IMR-90 (cell line): ENCODE measurements at regions not wholly inside any gene's neighbourhood (a gene's known extent, or its start where the extent isn't known, plus 50 kb on each side); places are given as distances from the start of the nearest gene placed in this dataset.

Experiments used
- RCOR1 ChIP-seq: IDR thresholded peaks from 2 replicates; pipeline ENCODE4 v1.6.1; 2012; ENCODE audit warnings: mild to moderate bottlenecking, low read length, improper control_type of control experiment; ENCODE audit not compliant: insufficient replicate concordance
- TF ChIP-seq, protein P1 (sequence below): conservative IDR thresholded peaks from 2 replicates; pipeline ENCODE4 v1.5.1; 2012; ENCODE audit warnings: mild to moderate bottlenecking, low read depth, low read length, improper control_type of control experiment

DNA sequence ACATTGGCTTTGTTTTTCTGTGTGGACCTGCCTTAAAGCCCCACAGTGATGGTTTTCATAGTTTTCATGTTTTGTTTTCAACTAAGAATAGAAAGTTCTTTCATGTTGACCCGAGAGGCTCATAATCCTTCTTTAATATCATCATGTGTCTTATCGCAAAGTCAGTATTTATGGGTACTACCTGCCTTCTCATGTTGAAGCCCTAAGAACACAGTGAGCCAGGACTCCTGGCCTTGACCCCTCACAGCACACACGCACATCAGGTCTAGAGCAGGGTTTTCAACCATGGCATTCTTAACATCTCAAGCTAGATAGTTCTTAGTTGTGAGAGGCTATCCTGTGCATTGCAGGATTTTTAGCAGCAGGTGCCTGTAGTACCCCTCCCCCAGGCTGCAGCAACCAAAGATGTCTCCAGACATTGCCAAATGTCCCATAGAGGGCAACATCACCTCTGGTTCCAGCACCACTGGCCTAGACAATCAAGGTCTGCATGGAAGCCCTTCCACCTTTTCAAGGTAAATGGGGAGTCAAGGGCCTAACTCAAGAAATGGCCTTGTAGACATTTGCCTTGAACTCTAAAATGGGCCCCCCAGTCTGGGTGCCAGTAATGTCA is 118.3 kb downstream of the MTHFS start:
- TF ChIP-seq RCOR1: no peak
- TF ChIP-seq, protein P1, sequence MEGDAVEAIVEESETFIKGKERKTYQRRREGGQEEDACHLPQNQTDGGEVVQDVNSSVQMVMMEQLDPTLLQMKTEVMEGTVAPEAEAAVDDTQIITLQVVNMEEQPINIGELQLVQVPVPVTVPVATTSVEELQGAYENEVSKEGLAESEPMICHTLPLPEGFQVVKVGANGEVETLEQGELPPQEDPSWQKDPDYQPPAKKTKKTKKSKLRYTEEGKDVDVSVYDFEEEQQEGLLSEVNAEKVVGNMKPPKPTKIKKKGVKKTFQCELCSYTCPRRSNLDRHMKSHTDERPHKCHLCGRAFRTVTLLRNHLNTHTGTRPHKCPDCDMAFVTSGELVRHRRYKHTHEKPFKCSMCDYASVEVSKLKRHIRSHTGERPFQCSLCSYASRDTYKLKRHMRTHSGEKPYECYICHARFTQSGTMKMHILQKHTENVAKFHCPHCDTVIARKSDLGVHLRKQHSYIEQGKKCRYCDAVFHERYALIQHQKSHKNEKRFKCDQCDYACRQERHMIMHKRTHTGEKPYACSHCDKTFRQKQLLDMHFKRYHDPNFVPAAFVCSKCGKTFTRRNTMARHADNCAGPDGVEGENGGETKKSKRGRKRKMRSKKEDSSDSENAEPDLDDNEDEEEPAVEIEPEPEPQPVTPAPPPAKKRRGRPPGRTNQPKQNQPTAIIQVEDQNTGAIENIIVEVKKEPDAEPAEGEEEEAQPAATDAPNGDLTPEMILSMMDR: no peak
